ENCODE measurements at regions not wholly inside any gene's neighbourhood (a gene's known extent, or its start where the extent isn't known, plus 50 kb on each side); places are given as distances from the start of the nearest gene placed in this dataset.

GRCh38 chr14:98909251-98909944 is 362.6 kb downstream of the BCL11B start:
- FAIRE-seq (no peak), DNase-seq (ENCODE audit: insufficient read length, low spot score) (no peak)
- no peak for TF ChIP-seq CTCF (IDR thresholded peaks at IDR 0.05; ENCODE audit: insufficient read depth, missing control alignments)

- no peak for DNase-seq (ENCODE audit: insufficient read length, low spot score)
- no peak for TF ChIP-seq CTCF (IDR thresholded peaks at IDR 0.05; ENCODE audit: insufficient read depth, missing control alignments)
- no peak for FAIRE-seq
Observed at GRCh38 chr14:98910061-98910460, 361.9 kb downstream of the BCL11B start.

GRCh38 chr14:98912655-98913054 is 359.3 kb downstream of the BCL11B start:
- no peak for FAIRE-seq
- no peak for TF ChIP-seq CTCF (IDR thresholded peaks at IDR 0.05; ENCODE audit: insufficient read depth, missing control alignments)
- DNase-seq (ENCODE audit: insufficient read length, low spot score), result no peak

GRCh38 chr14:98913967-98914650 is 357.9 kb downstream of the BCL11B start:
- TF ChIP-seq CTCF (IDR thresholded peaks at IDR 0.05; ENCODE audit: insufficient read depth, missing control alignments), result no peak
- DNase-seq (ENCODE audit: insufficient read length, low spot score), result no peak
- FAIRE-seq, result no peak

GRCh38 chr14:98914942-98915341 is 357.1 kb downstream of the BCL11B start:
- no peak for FAIRE-seq
- TF ChIP-seq CTCF (IDR thresholded peaks at IDR 0.05; ENCODE audit: insufficient read depth, missing control alignments), result no peak

GRCh38 chr14:98915625-98916024 is 356.4 kb downstream of the BCL11B start:
- no peak for FAIRE-seq
- no peak for TF ChIP-seq CTCF (IDR thresholded peaks at IDR 0.05; ENCODE audit: insufficient read depth, missing control alignments)
- no peak for DNase-seq (ENCODE audit: insufficient read length, low spot score)

More at GRCh38 chr14:98914942-98915341, 357.1 kb downstream of the BCL11B start:
- DNase-seq (ENCODE audit: insufficient read length, low spot score), result no peak

- no peak for DNase-seq (ENCODE audit: insufficient read length, low spot score)
- FAIRE-seq, result no peak
- TF ChIP-seq CTCF (IDR thresholded peaks at IDR 0.05; ENCODE audit: insufficient read depth, missing control alignments), result no peak
Observed at GRCh38 chr14:98916036-98916435, 356.0 kb downstream of the BCL11B start.
